HL-60 (cell line): ENCODE measurements at regions not wholly inside any gene's neighbourhood (a gene's known extent, or its start where the extent isn't known, plus 50 kb on each side); places are given as distances from the start of the nearest gene placed in this dataset.

Experiments
- DNase-seq, 2 experiments: peaks; one replicate each; pipeline ENCODE4 v3.0.0-alpha.2; 2010 to 2020; ENCODE audit warnings: low read depth in 1 of 2, low spot score in 1 of 2
- H3K27ac ChIP-seq: fragments of 250-450 bp; sonication (Bioruptor Pico); replicated peaks from 2 replicates; pipeline ENCODE4 v1.5.1; 2020; ENCODE audit warnings: mild to moderate bottlenecking, moderate library complexity
- H3K27me3 ChIP-seq: fragments of 250-450 bp; sonication (Bioruptor Pico); 2 replicates; pipeline ENCODE4 v1.5.1; 2021; ENCODE audit warnings: mild to moderate bottlenecking, moderate library complexity; ENCODE audit not compliant: insufficient read depth, poor library complexity, severe bottlenecking
- H3K4me3 ChIP-seq: replicated peaks from 2 replicates; pipeline ENCODE4 v1.5.1; 2011; ENCODE audit warnings: mild to moderate bottlenecking, control low read depth, low read length; ENCODE audit not compliant: insufficient read depth
- GABPA ChIP-seq: IDR thresholded peaks from 2 replicates; pipeline ENCODE4 v1.6.1; 2012; ENCODE audit warnings: low read depth
- POLR2AphosphoS5 ChIP-seq: IDR thresholded peaks from 2 replicates; pipeline ENCODE4 v1.6.1; 2012; ENCODE audit warnings: low read depth
- SPI1 ChIP-seq: IDR thresholded peaks from 2 replicates; pipeline ENCODE4 v1.6.1; 2012; ENCODE audit warnings: low read depth, mild to moderate bottlenecking, borderline replicate concordance
- TF ChIP-seq, protein P1 (sequence below): IDR thresholded peaks from one replicate; pipeline ENCODE4 v1.5.1; 2011; ENCODE audit warnings: low read length, control low read depth, inconsistent platforms; ENCODE audit not compliant: insufficient read depth
- TF ChIP-seq, protein P2 (sequence below): IDR thresholded peaks from 2 replicates; pipeline ENCODE4 v1.6.1; 2012; ENCODE audit warnings: low read depth; ENCODE audit not compliant: insufficient replicate concordance

DNA sequence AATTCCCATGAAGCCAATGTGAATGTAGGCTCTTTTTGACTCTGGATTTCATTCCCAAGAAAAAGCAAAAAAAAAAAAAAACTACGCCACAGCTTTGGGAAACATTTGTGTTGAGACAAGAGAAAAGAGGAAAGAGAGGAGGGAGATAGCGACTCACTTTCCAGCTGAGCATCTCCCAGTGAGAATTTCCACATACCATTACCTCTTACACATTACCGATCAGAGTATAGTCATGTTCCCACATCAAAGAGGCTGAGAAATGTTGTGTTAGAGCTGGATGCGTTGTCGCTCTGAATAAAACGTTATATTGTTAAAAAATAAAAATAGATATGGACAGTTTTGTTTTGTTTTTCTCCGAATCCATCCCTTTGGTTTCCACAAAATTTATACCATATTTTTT lies 1019.3 kb upstream of the ADGRB3 start:
- no peak overlapping the region for H3K4me3 ChIP-seq
- TF ChIP-seq, protein P1, sequence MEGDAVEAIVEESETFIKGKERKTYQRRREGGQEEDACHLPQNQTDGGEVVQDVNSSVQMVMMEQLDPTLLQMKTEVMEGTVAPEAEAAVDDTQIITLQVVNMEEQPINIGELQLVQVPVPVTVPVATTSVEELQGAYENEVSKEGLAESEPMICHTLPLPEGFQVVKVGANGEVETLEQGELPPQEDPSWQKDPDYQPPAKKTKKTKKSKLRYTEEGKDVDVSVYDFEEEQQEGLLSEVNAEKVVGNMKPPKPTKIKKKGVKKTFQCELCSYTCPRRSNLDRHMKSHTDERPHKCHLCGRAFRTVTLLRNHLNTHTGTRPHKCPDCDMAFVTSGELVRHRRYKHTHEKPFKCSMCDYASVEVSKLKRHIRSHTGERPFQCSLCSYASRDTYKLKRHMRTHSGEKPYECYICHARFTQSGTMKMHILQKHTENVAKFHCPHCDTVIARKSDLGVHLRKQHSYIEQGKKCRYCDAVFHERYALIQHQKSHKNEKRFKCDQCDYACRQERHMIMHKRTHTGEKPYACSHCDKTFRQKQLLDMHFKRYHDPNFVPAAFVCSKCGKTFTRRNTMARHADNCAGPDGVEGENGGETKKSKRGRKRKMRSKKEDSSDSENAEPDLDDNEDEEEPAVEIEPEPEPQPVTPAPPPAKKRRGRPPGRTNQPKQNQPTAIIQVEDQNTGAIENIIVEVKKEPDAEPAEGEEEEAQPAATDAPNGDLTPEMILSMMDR = no peak
- TF ChIP-seq POLR2AphosphoS5 (no peak), SPI1 (no peak), GABPA (no peak)
- TF ChIP-seq, protein P2, sequence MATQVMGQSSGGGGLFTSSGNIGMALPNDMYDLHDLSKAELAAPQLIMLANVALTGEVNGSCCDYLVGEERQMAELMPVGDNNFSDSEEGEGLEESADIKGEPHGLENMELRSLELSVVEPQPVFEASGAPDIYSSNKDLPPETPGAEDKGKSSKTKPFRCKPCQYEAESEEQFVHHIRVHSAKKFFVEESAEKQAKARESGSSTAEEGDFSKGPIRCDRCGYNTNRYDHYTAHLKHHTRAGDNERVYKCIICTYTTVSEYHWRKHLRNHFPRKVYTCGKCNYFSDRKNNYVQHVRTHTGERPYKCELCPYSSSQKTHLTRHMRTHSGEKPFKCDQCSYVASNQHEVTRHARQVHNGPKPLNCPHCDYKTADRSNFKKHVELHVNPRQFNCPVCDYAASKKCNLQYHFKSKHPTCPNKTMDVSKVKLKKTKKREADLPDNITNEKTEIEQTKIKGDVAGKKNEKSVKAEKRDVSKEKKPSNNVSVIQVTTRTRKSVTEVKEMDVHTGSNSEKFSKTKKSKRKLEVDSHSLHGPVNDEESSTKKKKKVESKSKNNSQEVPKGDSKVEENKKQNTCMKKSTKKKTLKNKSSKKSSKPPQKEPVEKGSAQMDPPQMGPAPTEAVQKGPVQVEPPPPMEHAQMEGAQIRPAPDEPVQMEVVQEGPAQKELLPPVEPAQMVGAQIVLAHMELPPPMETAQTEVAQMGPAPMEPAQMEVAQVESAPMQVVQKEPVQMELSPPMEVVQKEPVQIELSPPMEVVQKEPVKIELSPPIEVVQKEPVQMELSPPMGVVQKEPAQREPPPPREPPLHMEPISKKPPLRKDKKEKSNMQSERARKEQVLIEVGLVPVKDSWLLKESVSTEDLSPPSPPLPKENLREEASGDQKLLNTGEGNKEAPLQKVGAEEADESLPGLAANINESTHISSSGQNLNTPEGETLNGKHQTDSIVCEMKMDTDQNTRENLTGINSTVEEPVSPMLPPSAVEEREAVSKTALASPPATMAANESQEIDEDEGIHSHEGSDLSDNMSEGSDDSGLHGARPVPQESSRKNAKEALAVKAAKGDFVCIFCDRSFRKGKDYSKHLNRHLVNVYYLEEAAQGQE = no peak
- no peak overlapping the region for H3K27ac ChIP-seq
- no peak for DNase-seq
- H3K27me3 ChIP-seq = no peaks in the 10 kb centered on the region

DNA sequence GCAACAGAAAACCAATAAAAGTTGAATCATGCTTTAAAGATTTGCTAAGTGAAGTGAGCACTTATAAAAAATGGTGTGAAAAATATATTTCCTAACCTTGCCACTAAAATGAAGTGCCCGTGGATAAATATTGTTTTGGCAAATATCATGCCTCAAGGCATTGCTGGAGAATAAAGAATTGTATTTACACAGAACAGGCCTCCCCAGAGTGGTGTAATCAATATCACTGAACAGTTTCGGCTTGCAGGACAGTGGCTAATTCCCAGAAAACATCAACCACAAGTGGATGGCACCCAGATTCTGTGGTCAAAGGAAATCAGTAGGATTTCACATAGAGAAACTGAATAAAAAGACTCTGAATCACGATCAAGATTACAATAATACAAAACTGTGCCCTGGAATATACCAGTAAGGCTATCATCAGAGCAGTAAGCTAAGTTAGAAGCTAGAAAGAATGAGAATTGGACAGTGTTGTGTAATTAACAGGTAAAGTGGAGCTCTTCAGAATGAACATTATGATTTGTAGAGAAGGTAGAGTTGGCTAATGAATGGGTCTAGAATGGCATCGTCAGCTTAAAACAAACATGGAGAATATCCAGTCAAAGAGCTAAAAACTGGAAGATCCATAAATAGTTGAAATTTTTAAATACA lies 1026.9 kb upstream of the ADGRB3 start:
- Histone ChIP-seq H3K27me3 (no peaks in the 10 kb centered on the region), H3K4me3 (no peak overlapping the region), H3K27ac (no peak overlapping the region)
- TF ChIP-seq, protein P1 = no peak
- TF ChIP-seq SPI1 (no peak), GABPA (no peak), POLR2AphosphoS5 (no peak)
- TF ChIP-seq, protein P2 = no peak
- no peak for DNase-seq

DNA sequence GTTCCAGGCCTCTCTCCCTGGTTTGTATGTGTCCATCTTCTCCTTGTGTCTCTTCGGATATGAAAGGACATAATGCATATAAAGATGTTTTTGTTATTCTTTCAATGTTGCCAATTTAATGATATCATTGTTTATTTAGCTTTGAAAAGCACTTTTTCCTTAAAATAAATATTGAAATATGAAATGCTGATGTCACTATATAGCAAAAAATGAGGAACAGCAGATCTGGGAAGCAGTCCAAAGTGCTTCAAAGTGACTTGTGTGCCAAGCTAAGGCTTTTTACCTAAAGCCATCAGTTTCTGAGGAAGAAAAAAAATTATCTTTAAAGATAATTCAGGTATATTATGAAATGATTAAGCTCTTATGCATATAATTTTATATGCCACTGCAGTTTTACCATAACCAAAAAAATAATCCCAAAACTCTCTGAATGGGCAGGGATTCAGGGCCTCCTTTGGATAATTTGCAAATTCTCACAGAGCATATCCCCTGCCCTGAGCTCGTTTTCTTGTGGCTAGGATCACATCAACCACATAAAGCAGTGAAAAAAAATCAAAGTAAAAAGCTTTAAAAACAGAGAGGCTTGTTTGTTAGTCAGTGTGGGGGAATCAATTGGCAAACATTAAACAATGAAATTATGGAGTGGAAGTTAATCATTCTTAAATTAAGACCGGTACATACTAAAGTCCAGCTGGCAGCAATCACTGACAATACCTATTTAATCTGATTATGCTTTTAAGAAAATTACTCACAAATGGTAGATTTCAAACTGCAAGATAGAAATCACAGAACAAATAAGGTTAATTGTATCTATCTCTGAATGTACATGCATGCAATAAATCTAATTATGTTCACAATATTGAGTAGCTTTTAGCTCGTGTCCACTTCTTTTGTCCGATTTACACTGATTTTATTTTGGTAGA lies 1027.9 kb upstream of the ADGRB3 start:
- no peak overlapping the region for H3K27ac ChIP-seq
- peak in 1 of 2 experiments; percentile 5 for DNase-seq
- no peaks in the 10 kb centered on the region for H3K27me3 ChIP-seq
- TF ChIP-seq SPI1 (peak; percentile 76), POLR2AphosphoS5 (no peak)
- TF ChIP-seq, protein P2 = no peak
- no peak overlapping the region for H3K4me3 ChIP-seq
